Tibial nerve (tissue), 3 donors: ENCODE measurements at regions not wholly inside any gene's neighbourhood (a gene's known extent, or its start where the extent isn't known, plus 50 kb on each side); places are given as distances from the start of the nearest gene placed in this dataset.

Experiments
- POLR2A ChIP-seq, 2 donors: fragments of 450-650 bp; IDR thresholded peaks; one replicate each; pipeline ENCODE4 v1.6.1; 2017; ENCODE audit warnings: antibody characterized with exemption in 2 of 2, mild to moderate bottlenecking in 2 of 2, moderate library complexity in 2 of 2
- TF ChIP-seq, protein P1 (sequence below), 5 experiments: fragments of 200-600 bp in 3 of 5; fragments of 450-650 bp in 2 of 5; sonication (generic) in 3 of 5; IDR thresholded peaks; one replicate each; pipeline ENCODE4 v1.5.1; 2016 to 2019; ENCODE audit warnings: antibody characterized with exemption in 5 of 5, mild to moderate bottlenecking in 3 of 5, moderate library complexity in 2 of 5

DNA sequence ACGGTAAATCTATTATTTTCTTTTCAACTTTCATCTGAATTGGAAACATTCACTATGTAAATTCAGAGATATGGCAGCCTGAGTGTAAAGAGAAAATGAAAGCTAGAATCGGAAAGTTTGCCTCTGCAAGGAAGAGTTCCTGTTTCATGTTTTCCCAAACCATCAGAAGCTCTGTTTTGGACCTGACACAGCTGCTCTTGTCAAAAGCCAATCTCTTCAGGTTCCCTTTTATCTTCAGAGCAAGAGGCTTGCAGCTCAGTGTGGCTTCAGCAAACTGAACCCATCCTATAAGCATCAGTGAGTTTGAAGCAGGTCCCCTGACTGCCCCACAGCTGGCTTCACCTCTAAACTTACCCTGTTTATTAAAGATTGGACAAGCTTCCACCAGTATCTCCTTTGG lies 1099.7 kb downstream of the DTWD2 start:
- TF ChIP-seq, protein P1, sequence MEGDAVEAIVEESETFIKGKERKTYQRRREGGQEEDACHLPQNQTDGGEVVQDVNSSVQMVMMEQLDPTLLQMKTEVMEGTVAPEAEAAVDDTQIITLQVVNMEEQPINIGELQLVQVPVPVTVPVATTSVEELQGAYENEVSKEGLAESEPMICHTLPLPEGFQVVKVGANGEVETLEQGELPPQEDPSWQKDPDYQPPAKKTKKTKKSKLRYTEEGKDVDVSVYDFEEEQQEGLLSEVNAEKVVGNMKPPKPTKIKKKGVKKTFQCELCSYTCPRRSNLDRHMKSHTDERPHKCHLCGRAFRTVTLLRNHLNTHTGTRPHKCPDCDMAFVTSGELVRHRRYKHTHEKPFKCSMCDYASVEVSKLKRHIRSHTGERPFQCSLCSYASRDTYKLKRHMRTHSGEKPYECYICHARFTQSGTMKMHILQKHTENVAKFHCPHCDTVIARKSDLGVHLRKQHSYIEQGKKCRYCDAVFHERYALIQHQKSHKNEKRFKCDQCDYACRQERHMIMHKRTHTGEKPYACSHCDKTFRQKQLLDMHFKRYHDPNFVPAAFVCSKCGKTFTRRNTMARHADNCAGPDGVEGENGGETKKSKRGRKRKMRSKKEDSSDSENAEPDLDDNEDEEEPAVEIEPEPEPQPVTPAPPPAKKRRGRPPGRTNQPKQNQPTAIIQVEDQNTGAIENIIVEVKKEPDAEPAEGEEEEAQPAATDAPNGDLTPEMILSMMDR (IDR thresholded peaks at IDR 0.05), result no peak
- TF ChIP-seq POLR2A (IDR thresholded peaks at IDR 0.05), result no peak
